Upper lobe of left lung (tissue), 4 donors: ENCODE measurements at regions not wholly inside any gene's neighbourhood (a gene's known extent, or its start where the extent isn't known, plus 50 kb on each side); places are given as distances from the start of the nearest gene placed in this dataset.

Source experiments
- EP300 ChIP-seq, 4 donors: sonication (generic); formaldehyde crosslinking; IDR thresholded peaks; one replicate each; pipeline ENCODE4 v1.5.1; 2017; ENCODE audit warnings: antibody characterized with exemption in 4 of 4, control low read depth in 2 of 4
- POLR2AphosphoS5 ChIP-seq, 2 donors: sonication (generic); formaldehyde crosslinking; IDR thresholded peaks; one replicate each; pipeline ENCODE4 v1.5.1; 2017; ENCODE audit warnings: antibody characterized with exemption in 2 of 2
- TF ChIP-seq, protein P1 (sequence below), 6 experiments: fragments of 450-650 bp in 4 of 6; fragments of 200-600 bp in 2 of 6; sonication (generic) in 2 of 6; IDR thresholded peaks; one replicate each; pipeline ENCODE4 v1.5.1; 2016 to 2019; ENCODE audit warnings: antibody characterized with exemption in 6 of 6

DNA sequence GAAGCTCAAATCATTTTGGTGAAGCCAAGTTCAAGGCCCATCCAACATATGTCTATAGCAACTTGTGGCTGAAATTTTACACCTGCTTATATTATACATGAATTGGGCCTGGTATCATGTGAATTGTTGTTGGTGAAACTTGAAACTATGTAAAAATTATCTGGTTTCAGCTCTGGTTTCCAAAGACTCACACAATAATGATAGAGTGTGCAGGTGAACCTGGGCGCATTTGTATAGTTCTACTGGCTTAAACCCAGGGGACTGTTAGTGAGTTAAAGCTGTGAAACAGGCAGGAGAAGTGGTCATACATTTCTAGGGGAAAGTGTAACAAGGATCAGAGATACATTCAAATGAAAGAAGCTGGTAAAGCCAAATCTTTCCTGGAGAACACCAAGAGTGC, 627.3 kb downstream of the METTL15 start:
- TF ChIP-seq, protein P1, sequence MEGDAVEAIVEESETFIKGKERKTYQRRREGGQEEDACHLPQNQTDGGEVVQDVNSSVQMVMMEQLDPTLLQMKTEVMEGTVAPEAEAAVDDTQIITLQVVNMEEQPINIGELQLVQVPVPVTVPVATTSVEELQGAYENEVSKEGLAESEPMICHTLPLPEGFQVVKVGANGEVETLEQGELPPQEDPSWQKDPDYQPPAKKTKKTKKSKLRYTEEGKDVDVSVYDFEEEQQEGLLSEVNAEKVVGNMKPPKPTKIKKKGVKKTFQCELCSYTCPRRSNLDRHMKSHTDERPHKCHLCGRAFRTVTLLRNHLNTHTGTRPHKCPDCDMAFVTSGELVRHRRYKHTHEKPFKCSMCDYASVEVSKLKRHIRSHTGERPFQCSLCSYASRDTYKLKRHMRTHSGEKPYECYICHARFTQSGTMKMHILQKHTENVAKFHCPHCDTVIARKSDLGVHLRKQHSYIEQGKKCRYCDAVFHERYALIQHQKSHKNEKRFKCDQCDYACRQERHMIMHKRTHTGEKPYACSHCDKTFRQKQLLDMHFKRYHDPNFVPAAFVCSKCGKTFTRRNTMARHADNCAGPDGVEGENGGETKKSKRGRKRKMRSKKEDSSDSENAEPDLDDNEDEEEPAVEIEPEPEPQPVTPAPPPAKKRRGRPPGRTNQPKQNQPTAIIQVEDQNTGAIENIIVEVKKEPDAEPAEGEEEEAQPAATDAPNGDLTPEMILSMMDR (IDR thresholded peaks at IDR 0.05) = no peak
- TF ChIP-seq POLR2AphosphoS5 (IDR thresholded peaks at IDR 0.05) (no peak), EP300 (IDR thresholded peaks at IDR 0.05) (no peak)
